ENCODE measurements at regions not wholly inside any gene's neighbourhood (a gene's known extent, or its start where the extent isn't known, plus 50 kb on each side); places are given as distances from the start of the nearest gene placed in this dataset.

DNA sequence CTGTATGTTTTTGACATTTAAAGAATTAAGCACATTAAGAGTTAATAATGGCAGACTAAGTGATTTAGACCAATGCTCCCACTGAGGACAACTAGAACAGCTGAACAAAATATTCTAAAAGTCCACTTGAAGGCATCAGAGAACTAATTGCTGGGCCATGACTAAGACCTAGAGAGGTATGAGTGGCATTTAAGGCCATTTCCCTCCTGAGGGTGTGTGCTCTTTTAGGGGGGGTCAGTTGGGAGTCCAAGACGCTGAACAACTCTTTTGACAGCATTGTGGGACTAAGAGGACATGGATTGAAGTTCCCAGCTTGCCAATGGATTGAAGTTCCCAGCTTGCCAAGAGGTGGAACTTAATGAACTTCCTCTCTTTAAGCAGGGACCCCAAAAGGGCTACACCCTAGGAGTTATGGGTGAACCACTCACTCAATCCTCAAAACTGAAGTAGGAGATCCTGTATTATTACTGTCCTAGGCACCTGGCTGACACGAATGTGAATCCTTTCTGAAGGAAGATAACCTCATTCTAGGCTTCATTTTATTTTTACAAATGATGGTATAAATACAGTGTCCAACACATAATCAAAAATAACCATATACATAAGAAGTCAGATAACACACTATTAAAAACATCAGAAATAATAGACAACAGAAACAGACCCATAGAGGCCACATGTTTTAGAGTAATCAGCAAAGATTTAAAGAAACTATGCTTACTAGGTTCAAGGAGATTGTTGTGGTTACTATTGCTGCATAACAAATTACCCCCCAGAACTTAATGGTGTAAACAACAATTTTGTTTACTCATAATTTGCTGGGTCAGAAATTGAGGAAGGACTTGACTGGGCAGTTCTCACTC is 175.1 kb downstream of the VEGFA start:
- DNase-seq = no peak

DNA sequence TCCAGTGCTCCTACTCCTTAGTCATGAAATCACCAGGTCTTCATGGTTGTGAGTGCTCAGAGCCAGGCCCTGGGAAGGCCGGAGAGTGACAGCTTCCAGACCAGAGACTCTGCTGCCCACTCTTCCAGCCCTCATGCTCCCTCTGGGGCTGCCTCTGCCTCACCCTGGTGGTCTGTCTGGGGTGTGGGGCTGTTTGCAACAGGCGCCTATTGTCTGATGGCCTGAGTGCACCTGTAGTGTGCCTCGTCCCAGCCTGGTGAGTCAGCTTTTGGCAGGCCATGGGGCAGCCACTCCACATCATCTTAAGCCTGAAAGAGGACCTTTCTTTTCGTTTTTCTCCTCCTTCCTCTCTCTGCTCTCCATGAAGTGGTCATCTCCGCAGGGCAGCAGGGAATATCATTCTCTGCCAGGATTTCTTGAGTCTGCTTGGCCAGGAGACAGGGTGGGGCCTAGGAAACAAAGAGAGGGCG is 173.8 kb downstream of the VEGFA start:
- no peak for DNase-seq

DNA sequence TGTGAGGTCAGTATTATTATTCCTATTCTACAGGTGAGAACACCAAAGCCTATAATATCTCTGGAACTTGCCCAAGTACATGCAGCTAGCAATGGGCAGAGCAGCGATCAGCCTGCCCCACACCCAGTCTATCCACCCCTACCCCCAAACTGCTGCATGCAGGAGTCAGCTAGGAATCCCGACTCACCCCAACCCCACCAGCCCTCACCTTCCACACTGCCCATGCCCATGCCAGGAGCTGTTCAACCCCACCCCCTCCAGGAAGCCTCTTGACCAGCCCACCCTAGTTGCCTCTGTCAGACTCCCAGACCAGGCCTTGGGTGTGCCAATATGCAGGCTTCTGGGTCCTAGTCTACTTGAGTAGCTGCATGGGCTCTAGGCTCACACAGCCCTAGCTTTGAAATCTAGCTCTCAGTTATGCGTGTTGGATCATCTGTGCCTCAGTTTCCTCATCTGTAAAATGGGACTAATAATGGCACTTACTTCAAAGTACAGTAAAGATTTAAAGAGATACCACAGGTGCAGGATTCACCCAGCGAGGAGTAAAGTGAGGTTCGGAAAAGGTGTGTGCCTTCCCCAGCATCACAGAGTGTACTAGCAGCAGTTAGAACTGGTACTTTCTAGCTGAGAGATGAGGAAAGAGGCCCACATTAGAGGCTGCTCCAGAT is 173.2 kb downstream of the VEGFA start:
- no peak for DNase-seq

DNA sequence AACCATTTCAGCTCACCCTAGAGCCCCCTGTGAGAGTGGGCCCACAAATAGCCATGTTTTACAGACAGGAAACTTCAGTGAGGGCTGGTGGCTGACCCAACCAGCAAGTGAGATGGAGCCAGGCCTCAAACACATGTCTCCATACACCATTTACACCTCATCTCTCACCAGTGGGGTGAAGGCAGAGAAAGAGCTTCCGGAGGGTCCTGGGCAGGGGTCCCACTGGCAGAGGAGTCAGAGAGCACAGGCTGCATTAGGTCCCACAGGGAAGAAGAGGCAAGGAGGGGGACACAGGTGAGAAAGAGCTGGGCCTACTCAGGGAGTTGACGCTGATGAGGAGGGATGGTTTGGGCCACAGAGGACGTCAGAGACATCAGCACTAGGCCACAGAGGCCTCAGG is 172.6 kb downstream of the VEGFA start:
- DNase-seq = no peak

DNA sequence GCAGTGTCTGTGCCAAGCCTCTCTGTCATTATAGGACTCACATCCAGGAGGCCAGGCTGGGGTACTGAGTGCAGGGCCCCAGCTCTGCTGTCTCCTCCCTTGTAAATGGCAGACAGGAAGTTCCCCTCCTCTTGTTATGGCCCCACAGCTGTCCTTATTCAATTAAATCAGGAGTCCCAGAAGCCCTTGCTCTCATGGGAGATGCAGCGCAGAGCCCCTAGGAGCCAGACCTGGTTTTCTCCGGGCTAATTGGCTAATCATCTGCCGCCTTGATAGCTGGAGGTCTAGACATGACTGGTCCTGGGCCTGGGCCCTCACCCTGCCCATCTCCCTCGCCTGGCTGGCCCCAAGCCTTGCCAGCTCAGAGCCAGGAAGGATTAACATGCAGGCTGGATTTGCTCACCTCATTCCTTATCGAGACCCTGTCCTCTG is 172.0 kb downstream of the VEGFA start:
- DNase-seq = no peak

DNA sequence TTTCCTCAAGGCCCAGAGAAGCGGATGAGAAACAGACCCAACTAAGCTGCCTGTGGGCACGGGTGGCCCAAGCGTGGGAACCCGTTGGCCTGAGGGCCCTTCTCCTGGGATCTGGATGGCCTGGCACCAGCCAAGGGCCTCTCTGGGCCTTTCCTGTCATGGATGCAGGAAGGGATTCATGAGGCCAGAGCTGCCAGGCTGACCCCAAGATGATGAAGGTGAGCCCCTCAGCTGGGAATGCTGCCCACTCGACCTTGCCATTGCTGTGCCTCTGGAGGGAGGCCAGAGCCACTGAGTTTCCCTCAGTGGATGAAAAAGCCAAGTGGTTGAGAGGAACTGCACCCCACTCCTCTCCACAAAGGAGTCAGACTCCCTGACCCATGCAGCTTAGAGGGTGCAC is 171.2 kb downstream of the VEGFA start:
- DNase-seq = no peak

DNA sequence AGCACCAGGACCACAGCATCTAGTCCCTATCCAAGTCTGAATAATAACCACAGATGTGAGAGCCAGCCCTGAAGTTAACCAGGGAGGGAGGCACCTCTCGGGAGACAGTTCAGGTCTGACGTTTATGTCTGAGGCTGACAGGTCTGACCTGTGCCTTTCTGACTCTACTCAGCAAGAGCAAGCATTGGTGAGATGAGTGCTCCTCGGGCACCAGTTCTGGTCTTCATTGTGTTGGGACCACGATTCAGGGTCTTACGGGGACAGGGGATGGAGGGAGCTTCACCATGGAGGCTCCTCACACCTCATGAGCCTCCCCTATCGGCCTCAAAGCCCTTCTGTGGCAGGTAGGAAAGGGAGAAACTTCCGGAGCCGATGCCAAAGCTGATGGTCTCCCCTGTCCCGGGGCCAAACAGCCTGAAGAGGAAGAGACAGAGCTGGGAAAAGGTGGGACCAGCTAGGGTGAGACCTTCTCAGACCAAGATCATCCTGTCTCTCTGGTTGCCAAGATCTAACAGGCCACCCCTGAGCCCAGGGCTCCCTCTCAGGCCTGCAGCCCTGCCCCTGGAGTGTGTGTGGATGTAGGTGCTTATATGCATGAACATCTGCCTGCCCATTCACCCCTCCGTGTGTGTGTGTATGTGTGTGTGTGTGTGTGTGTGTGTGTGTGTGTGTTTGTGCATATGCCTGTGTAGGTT is 170.5 kb downstream of the VEGFA start:
- no peak for DNase-seq

DNA sequence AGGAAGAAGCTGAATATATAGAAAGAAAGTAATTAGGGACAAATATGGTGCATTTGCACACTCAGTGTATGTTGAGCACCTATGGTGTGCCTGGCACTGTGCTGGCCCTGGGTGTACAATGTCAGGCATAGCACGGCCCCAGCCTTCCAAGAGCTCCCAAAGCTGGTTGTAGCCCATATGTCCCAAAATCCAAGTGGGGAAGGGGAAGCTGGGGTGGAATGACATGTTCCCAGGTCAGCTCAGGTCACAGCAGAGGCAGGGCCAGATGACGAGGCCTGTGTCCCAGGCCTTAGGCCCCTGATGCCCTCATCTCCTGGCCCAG is 170.0 kb downstream of the VEGFA start:
- DNase-seq = no peak

DNA sequence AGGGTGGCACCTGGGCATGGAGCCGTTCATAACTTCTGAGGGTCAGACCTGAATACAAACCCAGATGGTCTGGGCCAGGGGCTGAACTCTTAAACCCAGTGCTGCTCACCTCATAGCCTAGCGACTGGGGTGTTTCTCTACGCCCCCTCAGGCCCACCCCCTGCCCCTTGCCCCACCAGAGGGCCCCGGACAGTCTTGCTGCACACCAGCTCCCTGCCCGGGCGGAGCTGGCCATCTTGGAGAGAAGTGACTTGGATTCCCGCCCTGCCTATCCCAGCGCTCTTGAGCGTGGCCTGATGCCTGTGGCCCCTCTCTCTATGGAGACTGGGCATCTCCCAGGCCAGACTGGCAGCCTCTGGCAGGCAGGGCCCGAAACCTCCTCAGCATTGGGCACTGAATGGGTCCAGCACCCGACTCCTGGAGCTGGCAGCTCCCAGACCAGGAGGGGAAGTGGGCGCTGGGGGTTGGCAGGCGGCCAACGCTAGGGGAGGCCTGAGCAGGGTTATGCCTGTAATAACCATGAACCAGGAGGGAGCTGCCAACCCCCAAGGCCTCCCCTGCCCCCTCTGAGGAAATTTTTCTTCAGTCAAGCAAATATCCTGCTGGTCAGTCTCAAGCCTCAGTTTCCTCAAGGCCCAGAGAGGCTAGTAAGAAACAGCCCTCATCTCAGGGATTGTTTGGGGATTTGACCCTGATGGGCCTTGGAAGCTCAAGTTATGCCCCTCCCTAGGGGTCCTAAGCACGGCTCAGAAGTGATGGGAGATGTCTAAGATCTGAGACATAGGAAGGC is 169.5 kb downstream of the VEGFA start:
- DNase-seq = no peak

DNA sequence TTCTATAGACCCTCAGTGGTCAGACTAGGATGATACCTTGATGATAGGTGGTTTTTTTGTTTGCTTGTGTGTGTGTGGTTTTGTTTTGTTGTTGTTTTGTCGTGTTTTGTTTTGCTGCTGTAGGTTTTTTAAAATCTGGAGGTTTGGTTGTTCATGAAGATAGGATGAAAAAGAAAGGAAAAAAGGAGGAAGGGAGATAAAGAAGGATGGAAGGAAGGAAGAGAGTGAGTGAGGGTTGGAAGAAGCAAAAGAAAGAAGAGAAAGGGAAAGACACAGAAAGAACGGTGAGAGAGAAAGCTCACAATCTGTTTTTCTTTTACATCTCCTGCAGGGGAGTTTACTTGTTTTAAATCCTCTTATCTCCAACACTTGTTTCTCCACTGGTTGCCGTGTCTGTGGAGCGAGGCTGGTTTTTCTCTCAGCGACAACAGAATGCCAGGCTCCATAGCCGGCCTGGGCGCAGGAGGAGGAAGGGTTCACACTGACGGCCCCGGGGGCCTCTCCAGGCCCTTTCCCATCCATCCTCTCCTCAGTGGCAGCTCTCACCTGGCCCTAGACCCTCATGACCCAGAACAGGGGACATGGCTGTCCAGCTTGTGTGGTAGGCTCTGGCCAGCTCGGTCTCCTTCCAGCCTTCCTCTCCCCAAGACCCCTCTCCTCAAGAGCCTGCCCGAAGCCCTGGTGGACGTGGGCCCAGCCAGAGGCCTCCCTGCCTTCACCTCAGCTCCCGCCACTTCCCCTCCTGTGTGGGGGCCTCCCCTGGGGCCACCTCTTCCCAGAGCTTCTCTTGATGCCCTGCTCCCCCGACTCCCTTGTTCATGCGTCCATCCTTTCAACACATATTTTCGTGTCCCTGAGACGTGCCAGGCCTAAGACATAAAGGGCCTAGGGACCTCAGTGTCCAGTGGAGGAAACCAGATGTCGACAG is 168.4 kb downstream of the VEGFA start:
- no peak for DNase-seq

DNA sequence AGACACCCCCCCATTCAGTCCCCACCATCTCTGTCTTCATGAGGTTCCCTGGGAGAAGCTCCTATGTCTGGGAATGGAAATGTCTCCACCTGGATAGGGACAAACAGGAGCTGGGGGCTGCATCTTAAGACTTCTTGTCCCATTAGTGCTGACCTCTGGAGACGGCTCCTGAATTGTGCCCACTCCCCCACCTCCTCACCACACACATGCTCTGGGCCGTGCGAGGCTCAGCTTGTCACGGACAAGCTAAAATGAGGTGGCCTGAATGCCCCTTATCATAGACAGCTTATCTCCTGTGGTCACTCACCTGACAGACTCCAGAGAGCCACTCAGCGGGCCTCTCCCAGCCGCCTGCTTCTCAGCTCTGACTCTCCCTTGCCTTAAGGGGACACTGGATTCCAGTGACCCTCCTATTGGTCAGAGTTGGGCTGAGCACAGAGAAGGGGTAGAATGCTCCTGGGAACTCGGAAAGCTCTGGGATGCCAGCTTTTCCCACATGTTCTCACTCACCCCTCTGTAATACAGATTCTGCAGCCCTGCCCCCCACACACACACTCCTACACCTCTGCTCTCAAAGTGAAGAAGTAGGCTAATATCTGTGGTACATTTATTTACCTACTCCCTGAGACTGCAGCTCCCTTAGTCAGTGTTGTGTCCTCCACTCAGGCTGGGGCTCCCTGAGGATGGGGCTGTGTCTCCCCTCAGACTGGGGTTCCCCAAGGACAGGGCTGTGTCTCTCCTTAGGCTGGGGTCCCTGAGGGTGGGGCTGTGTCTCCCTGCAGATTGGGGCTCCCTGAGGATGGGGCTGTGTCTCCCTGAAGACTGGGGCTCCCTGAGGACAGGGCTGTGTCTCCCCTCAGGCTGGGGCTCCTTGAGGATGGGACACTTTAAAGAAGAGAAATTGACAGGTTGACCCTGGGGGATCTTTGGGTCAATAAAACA is 167.5 kb downstream of the VEGFA start:
- no peak for DNase-seq

DNA sequence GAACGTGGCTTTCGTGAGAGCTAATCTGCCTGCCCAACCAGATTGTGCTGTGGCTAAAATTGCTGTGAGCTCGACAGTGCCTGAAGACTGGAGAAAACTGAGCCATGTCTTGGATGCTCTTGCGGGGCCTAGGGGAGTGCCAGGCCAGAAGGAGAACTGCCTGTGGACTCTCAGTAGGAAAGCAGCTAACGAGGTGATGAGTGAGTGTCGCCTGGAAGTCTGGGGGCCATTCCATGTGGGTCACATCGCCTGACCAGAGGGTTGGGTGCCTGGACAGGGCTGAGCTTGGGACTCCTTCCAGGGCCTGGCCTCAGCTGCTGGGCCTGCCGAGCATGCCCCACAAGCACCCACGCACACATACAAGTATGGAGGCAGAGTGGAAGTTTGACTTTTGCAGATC is 166.5 kb downstream of the VEGFA start:
- DNase-seq = no peak

DNA sequence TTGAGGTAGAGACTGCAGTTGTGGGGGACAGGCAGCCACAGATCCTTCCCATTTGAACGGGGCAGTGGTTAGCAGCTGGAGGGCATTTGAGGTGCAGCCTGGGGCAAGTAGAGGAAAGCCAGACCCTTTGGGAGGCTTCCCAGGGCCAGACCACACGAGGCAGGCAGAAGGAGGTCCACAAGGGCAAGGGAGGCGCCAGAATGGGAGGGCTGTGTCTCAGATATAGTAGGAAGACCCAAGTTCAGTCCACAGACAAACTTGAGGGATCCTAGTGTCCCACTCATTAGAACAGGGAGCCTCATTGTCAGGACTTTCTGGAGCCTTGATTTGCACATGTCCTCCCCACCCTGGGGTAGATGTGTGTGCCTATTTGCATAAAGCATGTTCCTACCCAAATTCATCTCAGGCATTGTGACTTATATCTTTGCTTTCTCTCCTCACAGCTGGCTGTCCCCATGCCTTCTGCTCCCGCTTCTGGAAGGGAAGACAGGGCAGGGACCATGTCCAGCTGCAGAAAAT is 166.0 kb downstream of the VEGFA start:
- DNase-seq = peak; percentile 46

DNA sequence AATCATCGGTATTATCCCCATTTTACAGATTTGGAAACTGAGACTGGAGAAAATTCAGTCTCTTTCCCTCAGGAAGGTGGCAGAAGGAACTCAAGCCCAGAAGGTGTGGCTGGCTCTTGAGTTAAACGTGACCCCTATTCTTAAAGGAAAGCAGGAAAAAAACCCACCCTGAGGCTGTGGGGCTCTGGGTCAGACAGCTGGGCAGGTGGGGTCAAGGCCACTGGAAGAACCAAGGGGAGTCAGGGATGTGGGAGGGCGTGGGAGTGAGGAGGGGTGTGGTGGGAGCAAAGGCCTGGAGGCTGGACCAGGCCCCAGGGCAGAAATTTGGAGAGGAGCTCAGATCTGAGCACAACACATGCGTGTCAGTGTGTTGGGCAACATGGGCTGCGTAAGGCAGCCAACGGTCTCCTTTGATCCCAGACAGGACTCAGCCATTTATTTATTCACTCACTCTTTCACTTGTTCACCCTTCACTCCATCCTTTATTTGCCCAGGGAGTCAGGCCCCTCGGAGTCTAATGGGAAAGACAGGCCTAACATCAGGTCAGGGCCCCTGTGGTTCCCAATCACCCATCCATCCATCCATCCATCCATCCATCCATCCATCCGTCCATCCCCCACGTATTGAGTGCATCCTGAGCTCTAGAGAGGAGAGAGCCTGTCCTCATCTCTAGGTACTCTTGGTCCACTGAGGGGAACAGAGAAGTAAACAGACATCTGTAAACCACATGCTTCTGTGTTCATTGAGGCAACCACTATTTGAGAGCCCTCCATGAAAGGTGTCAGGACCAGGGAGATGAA is 165.0 kb downstream of the VEGFA start:
- no peak for DNase-seq

DNA sequence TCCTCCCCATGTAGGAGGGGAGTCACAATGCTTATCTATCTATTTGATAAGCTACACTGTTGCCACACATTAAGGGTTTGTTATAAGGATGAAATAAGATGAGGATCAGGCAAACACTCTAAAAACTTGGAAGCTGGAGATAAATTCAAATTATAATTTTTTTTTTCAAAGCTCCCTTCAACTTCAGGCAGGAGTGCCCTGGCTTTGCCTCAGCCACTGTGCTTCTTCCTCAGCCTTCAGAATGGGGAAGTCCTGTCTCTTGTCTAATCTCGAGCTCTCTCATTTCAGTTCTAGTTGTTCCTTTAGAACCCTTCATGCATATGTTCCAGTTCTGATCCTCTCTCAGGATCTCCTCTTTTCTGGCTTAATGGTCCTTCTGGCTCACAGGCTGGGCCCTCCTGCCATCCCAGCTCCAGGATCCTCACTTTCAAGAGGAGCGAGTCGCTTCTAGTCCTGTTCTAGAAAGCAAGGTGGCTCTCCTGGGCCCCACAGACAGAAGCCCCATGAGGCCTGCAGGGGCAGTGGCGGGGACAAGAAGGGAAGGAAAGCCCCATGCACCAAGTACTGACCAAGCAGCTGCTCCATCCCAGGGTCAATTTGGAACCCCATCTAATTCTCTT is 164.3 kb downstream of the VEGFA start:
- no peak for DNase-seq

DNA sequence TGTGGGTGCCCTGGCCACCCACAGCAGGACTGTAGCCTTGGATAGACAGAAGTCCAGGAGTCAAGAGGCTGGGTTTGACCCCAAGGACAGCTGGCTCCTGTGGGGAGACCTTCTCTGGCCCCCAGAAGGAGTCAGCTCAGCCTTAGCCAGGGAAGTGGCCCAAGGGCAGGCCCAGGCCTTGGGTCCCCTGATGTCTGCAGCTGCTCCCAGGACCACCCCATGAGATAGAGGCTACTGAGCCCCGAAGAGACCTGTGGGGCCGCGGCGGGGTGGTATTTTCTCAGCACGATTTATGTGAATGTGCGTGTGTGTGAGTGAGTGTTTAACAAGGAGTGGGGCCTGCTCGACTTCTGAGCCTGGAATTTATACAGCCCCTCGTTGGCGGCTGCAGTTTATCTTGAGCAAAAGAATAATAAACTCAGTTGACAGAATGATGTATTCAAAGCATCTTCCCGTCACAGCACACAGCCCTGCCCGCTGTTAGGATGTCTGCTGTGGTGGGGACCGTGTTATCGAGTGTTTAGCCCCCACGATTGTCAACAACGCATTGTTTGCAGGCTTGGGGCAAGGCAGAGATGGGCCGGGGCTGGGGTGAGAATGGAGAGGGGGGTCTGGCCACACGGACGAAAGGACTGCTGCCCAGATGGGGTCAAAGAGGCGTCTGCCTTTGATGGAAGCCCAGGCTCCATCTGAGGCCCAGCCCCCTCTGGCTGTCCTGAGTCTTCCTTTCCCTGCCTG is 163.3 kb downstream of the VEGFA start:
- DNase-seq = no peak

DNA sequence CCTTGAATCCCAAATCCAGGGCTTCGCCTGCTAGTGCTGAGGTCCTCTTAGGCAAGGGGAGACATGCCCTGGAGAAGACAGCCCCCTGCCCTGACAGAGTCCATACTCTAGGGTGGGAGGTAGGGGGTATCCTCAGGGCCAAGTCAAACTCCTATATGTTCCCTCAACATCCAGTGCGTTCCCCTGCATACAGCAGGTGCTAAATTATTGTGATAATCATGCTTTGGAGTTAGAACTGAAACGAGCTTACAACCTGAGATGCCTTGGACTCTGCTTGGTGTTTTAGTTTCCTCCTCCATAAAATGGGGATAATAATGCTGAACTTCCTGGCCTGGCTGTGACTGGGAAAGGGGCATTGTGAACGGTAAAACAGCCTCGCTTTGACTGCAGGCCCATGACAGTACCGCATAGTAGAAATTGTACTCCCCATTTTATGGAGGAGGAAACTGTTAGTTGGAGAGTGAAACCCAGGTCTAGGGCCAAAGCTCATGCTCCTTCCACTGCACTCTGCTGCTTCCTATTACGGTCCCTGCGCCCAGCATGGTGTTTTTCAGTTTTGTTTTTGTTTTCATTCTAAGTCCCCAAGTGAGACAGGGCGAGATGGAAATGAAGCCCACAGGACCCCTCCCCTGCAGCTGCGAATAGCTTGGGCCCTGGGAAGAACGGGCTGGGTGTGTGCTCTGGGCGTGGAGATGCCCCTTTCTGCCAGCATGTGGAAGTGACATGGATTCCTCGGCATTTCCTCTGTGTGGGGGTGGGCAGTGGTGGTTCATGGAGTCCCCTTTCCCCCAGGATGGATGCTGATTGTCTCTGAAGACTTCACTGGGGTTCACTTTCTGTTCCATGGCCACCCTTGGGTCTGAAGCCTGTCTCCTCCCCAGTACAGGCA is 162.5 kb downstream of the VEGFA start:
- no peak for DNase-seq

Measured in NCI-H526 treated with DMSO at 0.1 percent for 48 hours (cell line).